HEK293 (cell line): ENCODE measurements at regions not wholly inside any gene's neighbourhood (a gene's known extent, or its start where the extent isn't known, plus 50 kb on each side); places are given as distances from the start of the nearest gene placed in this dataset.

Experiments
- HOXC10 ChIP-seq: sonication (generic); formaldehyde crosslinking; IDR thresholded peaks from 2 replicates; pipeline ENCODE4 v1.8.1; 2023; ENCODE audit warnings: mild to moderate bottlenecking, missing genetic modification reagents
- HOXD13 ChIP-seq: sonication (generic); formaldehyde crosslinking; IDR thresholded peaks from 2 replicates; pipeline ENCODE4 v1.8.0; 2022; ENCODE audit warnings: missing genetic modification reagents, borderline replicate concordance
- MZF1 ChIP-seq: fragments of 450-650 bp; formaldehyde crosslinking; IDR thresholded peaks from 2 replicates; pipeline ENCODE4 v1.5.1; 2017; ENCODE audit warnings: missing biosample characterization, missing genetic modification characterization, borderline replicate concordance
- OVOL3 ChIP-seq: fragments of 450-650 bp; formaldehyde crosslinking; IDR thresholded peaks from 2 replicates; pipeline ENCODE4 v1.5.1; 2016; ENCODE audit warnings: missing biosample characterization, missing genetic modification characterization
- PATZ1 ChIP-seq: fragments of 450-650 bp; formaldehyde crosslinking; IDR thresholded peaks from 2 replicates; pipeline ENCODE4 v1.5.1; 2016; ENCODE audit warnings: missing biosample characterization, missing genetic modification characterization
- TSHZ1 ChIP-seq: fragments of 450-650 bp; formaldehyde crosslinking; IDR thresholded peaks from 2 replicates; pipeline ENCODE4 v1.5.1; 2016; ENCODE audit warnings: missing biosample characterization, missing genetic modification characterization, borderline replicate concordance
- ZBTB1 ChIP-seq: fragments of 450-650 bp; formaldehyde crosslinking; IDR thresholded peaks from 2 replicates; pipeline ENCODE4 v1.5.1; 2016; ENCODE audit warnings: missing biosample characterization, missing genetic modification characterization
- ZBTB48 ChIP-seq: fragments of 450-650 bp; formaldehyde crosslinking; IDR thresholded peaks from 2 replicates; pipeline ENCODE4 v1.5.1; 2016; ENCODE audit warnings: missing biosample characterization, missing genetic modification characterization
- ZBTB6 ChIP-seq: fragments of 450-650 bp; formaldehyde crosslinking; IDR thresholded peaks from 2 replicates; pipeline ENCODE4 v1.5.1; 2017; ENCODE audit warnings: missing biosample characterization, missing genetic modification characterization
- ZNF133 ChIP-seq: fragments of 450-650 bp; formaldehyde crosslinking; IDR thresholded peaks from 2 replicates; pipeline ENCODE4 v1.5.1; 2016; ENCODE audit warnings: missing biosample characterization, missing genetic modification characterization
- ZNF16 ChIP-seq: fragments of 450-650 bp; formaldehyde crosslinking; IDR thresholded peaks from 2 replicates; pipeline ENCODE4 v1.5.1; 2016; ENCODE audit warnings: low read depth, missing biosample characterization, missing genetic modification characterization
- ZNF175 ChIP-seq: fragments of 450-650 bp; formaldehyde crosslinking; IDR thresholded peaks from 2 replicates; pipeline ENCODE4 v1.5.1; 2016; ENCODE audit warnings: missing biosample characterization, missing genetic modification characterization
- ZNF354C ChIP-seq: fragments of 450-650 bp; formaldehyde crosslinking; IDR thresholded peaks from 2 replicates; pipeline ENCODE4 v1.5.1; 2016; ENCODE audit warnings: missing biosample characterization, missing genetic modification characterization, low read depth, borderline replicate concordance
- ZNF37A ChIP-seq: fragments of 450-650 bp; IDR thresholded peaks from 2 replicates; pipeline ENCODE4 v1.5.1; 2018; ENCODE audit warnings: missing biosample characterization, missing genetic modification characterization
- ZNF501 ChIP-seq: fragments of 450-650 bp; formaldehyde crosslinking; IDR thresholded peaks from 2 replicates; pipeline ENCODE4 v1.5.1; 2016; ENCODE audit warnings: missing biosample characterization, missing genetic modification characterization
- ZNF600 ChIP-seq: fragments of 450-650 bp; formaldehyde crosslinking; IDR thresholded peaks from 2 replicates; pipeline ENCODE4 v1.5.1; 2016; ENCODE audit warnings: missing biosample characterization, missing genetic modification characterization
- ZNF626 ChIP-seq: fragments of 450-650 bp; sonication (Bioruptor Pico); formaldehyde crosslinking; IDR thresholded peaks from 2 replicates; pipeline ENCODE4 v1.5.1; 2018; ENCODE audit warnings: missing biosample characterization, missing genetic modification characterization, inconsistent platforms
- ZNF639 ChIP-seq: fragments of 450-650 bp; formaldehyde crosslinking; IDR thresholded peaks from 2 replicates; pipeline ENCODE4 v1.5.1; 2016; ENCODE audit warnings: missing biosample characterization, missing genetic modification characterization
- TF ChIP-seq, protein P1 (sequence below): fragments of 450-650 bp; formaldehyde crosslinking; conservative IDR thresholded peaks from 2 replicates; pipeline ENCODE4 v1.5.1; 2016; ENCODE audit warnings: low read depth, missing biosample characterization, missing genetic modification characterization
- TF ChIP-seq, protein P2 (sequence below): fragments of 450-650 bp; formaldehyde crosslinking; IDR thresholded peaks from 2 replicates; pipeline ENCODE4 v1.5.1; 2016; ENCODE audit warnings: missing biosample characterization, missing genetic modification characterization
- TF ChIP-seq, protein P3 (sequence below): fragments of 450-650 bp; formaldehyde crosslinking; IDR thresholded peaks from 2 replicates; pipeline ENCODE4 v1.5.1; 2017; ENCODE audit warnings: missing biosample characterization, missing genetic modification characterization
- TF ChIP-seq, protein P4 (sequence below): sonication (generic); formaldehyde crosslinking; IDR thresholded peaks from 2 replicates; pipeline ENCODE4 v1.8.1; 2022; ENCODE audit warnings: mild to moderate bottlenecking, moderate library complexity, missing genetic modification reagents

- TF ChIP-seq, protein P1, sequence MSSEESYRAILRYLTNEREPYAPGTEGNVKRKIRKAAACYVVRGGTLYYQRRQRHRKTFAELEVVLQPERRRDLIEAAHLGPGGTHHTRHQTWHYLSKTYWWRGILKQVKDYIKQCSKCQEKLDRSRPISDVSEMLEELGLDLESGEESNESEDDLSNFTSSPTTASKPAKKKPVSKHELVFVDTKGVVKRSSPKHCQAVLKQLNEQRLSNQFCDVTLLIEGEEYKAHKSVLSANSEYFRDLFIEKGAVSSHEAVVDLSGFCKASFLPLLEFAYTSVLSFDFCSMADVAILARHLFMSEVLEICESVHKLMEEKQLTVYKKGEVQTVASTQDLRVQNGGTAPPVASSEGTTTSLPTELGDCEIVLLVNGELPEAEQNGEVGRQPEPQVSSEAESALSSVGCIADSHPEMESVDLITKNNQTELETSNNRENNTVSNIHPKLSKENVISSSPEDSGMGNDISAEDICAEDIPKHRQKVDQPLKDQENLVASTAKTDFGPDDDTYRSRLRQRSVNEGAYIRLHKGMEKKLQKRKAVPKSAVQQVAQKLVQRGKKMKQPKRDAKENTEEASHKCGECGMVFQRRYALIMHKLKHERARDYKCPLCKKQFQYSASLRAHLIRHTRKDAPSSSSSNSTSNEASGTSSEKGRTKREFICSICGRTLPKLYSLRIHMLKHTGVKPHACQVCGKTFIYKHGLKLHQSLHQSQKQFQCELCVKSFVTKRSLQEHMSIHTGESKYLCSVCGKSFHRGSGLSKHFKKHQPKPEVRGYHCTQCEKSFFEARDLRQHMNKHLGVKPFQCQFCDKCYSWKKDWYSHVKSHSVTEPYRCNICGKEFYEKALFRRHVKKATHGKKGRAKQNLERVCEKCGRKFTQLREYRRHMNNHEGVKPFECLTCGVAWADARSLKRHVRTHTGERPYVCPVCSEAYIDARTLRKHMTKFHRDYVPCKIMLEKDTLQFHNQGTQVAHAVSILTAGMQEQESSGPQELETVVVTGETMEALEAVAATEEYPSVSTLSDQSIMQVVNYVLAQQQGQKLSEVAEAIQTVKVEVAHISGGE (tag by site-specific recombination), result no peak
- no peak for TF ChIP-seq HOXC10 (CRISPR knock-in tag)
- TF ChIP-seq ZNF37A (tag by site-specific recombination), result no peak
- TF ChIP-seq ZBTB48, result no peak
- no peak for TF ChIP-seq ZNF133 (tag by site-specific recombination)
- no peak for TF ChIP-seq ZNF354C (tag by site-specific recombination)
- no peak for TF ChIP-seq ZNF16 (tag by site-specific recombination)
- TF ChIP-seq ZNF175, result no peak
- TF ChIP-seq, protein P2, sequence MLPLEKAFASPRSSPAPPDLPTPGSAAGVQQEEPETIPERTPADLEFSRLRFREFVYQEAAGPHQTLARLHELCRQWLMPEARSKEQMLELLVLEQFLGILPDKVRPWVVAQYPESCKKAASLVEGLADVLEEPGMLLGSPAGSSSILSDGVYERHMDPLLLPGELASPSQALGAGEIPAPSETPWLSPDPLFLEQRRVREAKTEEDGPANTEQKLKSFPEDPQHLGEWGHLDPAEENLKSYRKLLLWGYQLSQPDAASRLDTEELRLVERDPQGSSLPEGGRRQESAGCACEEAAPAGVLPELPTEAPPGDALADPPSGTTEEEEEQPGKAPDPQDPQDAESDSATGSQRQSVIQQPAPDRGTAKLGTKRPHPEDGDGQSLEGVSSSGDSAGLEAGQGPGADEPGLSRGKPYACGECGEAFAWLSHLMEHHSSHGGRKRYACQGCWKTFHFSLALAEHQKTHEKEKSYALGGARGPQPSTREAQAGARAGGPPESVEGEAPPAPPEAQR (tag by site-specific recombination), result no peak
- no peak for TF ChIP-seq HOXD13 (CRISPR knock-in tag)
- no peak for TF ChIP-seq ZNF639 (tag by site-specific recombination)
- 0 out of 2 replicates have a peak, but pooled peaks have one; percentile 47 for TF ChIP-seq TSHZ1
- no peak for TF ChIP-seq ZNF501 (tag by site-specific recombination)
- TF ChIP-seq, protein P3, sequence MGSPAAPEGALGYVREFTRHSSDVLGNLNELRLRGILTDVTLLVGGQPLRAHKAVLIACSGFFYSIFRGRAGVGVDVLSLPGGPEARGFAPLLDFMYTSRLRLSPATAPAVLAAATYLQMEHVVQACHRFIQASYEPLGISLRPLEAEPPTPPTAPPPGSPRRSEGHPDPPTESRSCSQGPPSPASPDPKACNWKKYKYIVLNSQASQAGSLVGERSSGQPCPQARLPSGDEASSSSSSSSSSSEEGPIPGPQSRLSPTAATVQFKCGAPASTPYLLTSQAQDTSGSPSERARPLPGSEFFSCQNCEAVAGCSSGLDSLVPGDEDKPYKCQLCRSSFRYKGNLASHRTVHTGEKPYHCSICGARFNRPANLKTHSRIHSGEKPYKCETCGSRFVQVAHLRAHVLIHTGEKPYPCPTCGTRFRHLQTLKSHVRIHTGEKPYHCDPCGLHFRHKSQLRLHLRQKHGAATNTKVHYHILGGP (tag by site-specific recombination), result no peak
- no peak for TF ChIP-seq ZBTB6 (tag by site-specific recombination)
- no peak for TF ChIP-seq ZNF626
- TF ChIP-seq ZNF600 (tag by site-specific recombination), result no peak
- 0 out of 2 replicates have a peak, but pooled peaks have one; percentile 49 for TF ChIP-seq OVOL3 (tag by site-specific recombination)
- TF ChIP-seq MZF1 (tag by site-specific recombination), result peak; percentile 78; the same call in 1 of the 2 replicates
- TF ChIP-seq, protein P4, sequence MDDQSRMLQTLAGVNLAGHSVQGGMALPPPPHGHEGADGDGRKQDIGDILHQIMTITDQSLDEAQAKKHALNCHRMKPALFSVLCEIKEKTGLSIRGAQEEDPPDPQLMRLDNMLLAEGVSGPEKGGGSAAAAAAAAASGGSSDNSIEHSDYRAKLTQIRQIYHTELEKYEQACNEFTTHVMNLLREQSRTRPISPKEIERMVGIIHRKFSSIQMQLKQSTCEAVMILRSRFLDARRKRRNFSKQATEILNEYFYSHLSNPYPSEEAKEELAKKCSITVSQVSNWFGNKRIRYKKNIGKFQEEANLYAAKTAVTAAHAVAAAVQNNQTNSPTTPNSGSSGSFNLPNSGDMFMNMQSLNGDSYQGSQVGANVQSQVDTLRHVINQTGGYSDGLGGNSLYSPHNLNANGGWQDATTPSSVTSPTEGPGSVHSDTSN (CRISPR knock-in tag), result no peak
- no peak for TF ChIP-seq ZBTB1 (tag by site-specific recombination)
- peak; percentile 55; the same call in 1 of the 2 replicates for TF ChIP-seq PATZ1 (tag by site-specific recombination)
Observed at GRCh38 chr2:42906557-42907411, 114.4 kb upstream of the HAAO start (continued).
